ENCODE measurements at regions not wholly inside any gene's neighbourhood (a gene's known extent, or its start where the extent isn't known, plus 50 kb on each side); places are given as distances from the start of the nearest gene placed in this dataset.

DNA sequence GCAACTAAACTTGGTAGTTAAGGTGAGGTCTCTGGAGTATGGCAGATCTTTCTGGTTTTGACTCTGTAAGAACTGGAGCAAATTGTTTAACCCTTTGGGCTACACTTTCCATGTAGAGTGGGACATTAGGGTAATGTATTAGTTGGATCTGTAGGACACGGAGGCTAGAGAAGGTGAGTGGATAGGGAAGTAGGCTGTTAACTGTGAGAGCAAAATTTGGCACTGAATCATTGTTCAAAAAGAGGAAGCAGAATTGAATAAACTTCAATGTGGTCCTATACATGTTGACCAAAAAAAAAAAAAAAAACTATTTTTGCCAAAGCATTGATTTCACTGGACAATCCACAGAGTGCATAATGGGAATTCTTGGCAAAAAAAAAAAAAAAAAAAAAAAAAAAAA is 370.2 kb upstream of the CHORDC1 start:
- no peak for TF ChIP-seq CTCF (conservative IDR thresholded peaks at IDR 0.05; ENCODE audit: low read depth, low read length)
- no peak for TF ChIP-seq EZH2 (IDR thresholded peaks at IDR 0.05; ENCODE audit: borderline replicate concordance, low read depth, low read length, poor library complexity, severe bottlenecking)
